Ectodermal cell (in vitro differentiated cells): ENCODE measurements at regions not wholly inside any gene's neighbourhood (a gene's known extent, or its start where the extent isn't known, plus 50 kb on each side); places are given as distances from the start of the nearest gene placed in this dataset.

Experiments
- H3K27ac ChIP-seq: 2 replicates; pipeline ENCODE4 v1.7.0; 2013; ENCODE audit warnings: mild to moderate bottlenecking, low read depth, low read length; ENCODE audit not compliant: insufficient read depth, poor library complexity, severe bottlenecking
- H3K27me3 ChIP-seq: 2 replicates; pipeline ENCODE4 v1.7.0; 2013; ENCODE audit warnings: mild to moderate bottlenecking, low read length; ENCODE audit not compliant: insufficient read depth, control insufficient read depth, poor library complexity, severe bottlenecking
- H3K36me3 ChIP-seq: one replicate; pipeline ENCODE4 v1.7.0; 2013; ENCODE audit warnings: low read length; ENCODE audit not compliant: control insufficient read depth, insufficient read depth
- H3K4me1 ChIP-seq: one replicate; pipeline ENCODE4 v1.7.0; 2013; ENCODE audit warnings: low read length; ENCODE audit not compliant: control insufficient read depth, insufficient read depth
- H3K4me3 ChIP-seq: 2 replicates; pipeline ENCODE4 v1.7.0; 2013; ENCODE audit warnings: low read depth, low read length, control low read depth; ENCODE audit not compliant: insufficient read depth
- H3K9me3 ChIP-seq: 2 replicates; pipeline ENCODE4 v1.7.0; 2013; ENCODE audit warnings: mild to moderate bottlenecking, low read length, moderate library complexity; ENCODE audit not compliant: control insufficient read depth
- WGBS, 2 experiments: methylation state at CpG; one replicate each; pipeline ENCODE4 v1.1.7; 2013; ENCODE audit warnings: missing lambda C conversion rate in 2 of 2; 5-methylcytosine and 5-hydroxymethylcytosine counted together

GRCh38 chr5:72055636-72056035, 51.6 kb upstream of the MAP1B start:
- no peak overlapping the region for H3K27ac ChIP-seq
- no peaks in the 10 kb centered on the region for H3K27me3 ChIP-seq
- no peak overlapping the region for H3K4me3 ChIP-seq
- H3K9me3 ChIP-seq, result no peaks in the 10 kb centered on the region
- 87 to 92% methylated on average over 1 of the region's 1 CpG for WGBS, 2 experiments
- no peaks in the 10 kb centered on the region for H3K4me1 ChIP-seq
- H3K36me3 ChIP-seq, result no peaks in the 10 kb centered on the region
